Hindlimb muscle (tissue), 1 donor: ENCODE measurements at regions not wholly inside any gene's neighbourhood (a gene's known extent, or its start where the extent isn't known, plus 50 kb on each side); places are given as distances from the start of the nearest gene placed in this dataset.
"Not testable (repeated sequence)": the region's sequence is repeated elsewhere in the genome, so short reads cannot be mapped to it uniquely, and the experiment has no call there.

ENCODE experiments used
- DNase-seq: peaks from one replicate; pipeline ENCODE4 v3.0.0-alpha.2; 2013

DNA sequence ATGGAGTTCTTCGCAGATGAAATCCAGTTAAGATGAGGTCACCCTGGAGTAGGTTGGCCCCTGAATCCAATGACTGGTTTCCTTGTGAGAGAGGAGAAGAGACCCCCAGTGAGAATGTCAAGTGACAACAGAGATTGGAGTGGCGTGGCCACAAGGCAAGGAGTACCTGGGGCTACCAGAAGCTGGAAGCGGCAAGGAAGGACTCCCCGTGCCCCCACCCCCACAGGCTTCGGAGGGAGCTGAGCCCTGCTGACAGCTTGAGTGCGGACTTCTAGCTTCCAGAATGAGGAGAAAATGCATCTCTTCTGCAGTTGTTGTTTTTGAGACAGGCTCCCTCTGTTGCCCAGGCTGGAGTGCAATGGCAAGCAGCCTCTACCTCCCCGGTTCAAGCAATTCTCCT lies 78.0 kb upstream of the HPCAL1 start:
- DNase-seq, result no peak

DNA sequence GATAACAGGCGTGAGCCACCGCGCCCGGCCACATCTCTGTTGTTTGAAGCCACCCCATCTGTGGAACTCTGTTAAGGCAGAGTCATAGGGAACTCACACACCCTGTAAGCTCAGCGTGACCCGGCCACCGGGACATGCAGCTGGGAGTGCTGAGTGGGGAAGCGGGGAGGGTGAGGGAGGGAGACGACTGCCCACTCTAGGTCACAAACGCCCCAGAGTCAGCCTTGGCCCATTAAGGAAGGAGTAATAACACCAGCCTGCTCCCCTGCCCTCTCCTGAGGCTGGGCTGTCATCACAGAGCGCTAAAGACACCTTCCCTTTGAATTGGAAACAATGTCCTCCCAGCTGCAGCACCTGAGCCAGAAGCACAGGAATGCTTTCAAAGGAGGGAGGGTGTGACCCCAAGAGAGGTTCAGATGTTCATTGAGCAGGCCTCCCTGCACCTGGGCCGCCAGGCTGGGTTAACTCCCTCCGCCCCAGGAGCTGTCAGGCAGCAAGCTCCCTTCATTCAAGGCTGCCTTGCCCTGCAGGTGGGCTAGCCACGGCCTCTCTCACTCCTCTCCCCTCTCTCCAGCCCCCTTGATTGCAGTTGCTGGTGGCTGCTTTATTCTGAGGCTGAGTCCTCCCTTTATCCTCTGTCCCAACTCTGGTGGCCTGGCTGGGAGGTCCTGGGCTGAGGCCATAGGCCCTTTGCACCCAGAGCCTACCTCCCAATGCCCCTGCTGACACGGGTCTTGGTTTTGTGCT lies 77.2 kb upstream of the HPCAL1 start:
- peak; percentile 32 for DNase-seq

- DNase-seq, result peak; percentile 49
Observed at GRCh38 chr2:10226038-10226724, 76.5 kb upstream of the HPCAL1 start.

- no peak for DNase-seq
Observed at GRCh38 chr2:10228611-10229365, 73.9 kb upstream of the HPCAL1 start.

DNA sequence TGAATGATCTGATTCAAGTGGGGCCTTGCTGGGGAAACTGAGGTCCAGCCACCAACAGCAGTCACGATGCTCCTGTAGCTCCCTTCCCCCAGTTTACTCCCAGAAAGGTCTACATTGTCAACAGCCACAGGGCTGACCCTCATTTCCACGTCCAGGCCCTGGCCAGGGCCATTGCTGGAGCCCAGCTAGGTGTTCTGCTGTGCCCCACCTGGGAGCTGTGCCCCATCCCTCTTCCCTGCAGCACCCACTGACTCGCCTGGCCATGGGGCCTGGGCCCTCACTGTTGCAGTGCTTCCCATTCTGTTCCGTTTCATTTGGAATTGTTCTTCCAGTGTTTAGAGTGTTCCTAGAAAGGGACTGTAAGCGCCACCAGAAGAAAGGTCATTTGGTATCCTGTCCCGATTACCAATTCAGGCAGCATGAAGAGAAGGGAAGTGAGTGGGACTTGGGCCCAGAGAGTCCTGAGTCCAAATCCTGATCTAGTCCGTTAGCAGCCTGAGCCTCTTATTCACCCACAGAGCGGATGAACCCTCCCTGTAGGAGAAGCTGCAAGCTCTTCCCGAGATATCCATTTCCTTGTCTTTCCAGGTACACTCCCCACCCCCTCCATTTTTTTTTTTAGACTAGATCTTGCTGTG lies 73.1 kb upstream of the HPCAL1 start:
- no peak for DNase-seq

DNA sequence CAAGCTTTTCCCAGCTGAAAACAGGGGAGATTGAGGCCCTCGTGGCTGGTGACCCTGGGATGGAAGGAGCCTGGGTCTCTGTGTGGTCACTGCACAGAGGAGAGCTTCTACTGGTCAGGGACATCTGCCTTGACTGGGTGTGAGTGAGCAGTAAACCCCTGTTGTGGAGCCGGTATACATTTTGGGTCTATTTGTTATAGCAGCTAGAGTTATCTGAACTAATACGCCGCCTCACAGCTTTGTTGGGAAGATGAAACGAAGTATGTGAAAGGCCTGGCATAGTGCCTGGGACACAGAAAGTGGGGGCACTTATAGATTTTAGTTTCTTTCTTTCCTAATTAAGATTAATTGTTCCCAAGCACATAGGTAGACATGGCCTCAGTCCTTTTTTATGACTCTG lies 72.2 kb upstream of the HPCAL1 start:
- DNase-seq, result no peak

DNA sequence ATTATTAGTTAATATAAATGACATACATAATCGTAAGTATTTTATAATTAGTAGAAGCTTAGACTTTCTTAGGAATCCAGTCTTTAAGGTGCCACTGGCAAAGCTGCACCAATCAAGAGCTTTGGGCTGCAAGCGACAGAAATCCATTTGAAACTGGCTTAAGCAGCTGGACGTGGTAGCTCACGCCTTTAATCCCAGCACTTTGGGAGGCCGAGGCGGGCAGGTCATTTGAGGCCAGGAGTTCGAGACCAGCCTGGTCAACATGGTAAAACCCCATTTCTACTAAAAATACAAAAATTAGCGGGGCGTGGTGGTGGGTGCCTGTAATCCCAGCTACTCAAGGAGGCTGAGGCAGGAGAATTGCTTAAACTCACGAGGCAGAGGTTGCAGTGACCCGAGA lies 71.8 kb upstream of the HPCAL1 start:
- not testable (repeated sequence) for DNase-seq

GRCh38 chr2:10231551-10232085 lies 71.1 kb upstream of the HPCAL1 start:
- DNase-seq, result no peak

DNA sequence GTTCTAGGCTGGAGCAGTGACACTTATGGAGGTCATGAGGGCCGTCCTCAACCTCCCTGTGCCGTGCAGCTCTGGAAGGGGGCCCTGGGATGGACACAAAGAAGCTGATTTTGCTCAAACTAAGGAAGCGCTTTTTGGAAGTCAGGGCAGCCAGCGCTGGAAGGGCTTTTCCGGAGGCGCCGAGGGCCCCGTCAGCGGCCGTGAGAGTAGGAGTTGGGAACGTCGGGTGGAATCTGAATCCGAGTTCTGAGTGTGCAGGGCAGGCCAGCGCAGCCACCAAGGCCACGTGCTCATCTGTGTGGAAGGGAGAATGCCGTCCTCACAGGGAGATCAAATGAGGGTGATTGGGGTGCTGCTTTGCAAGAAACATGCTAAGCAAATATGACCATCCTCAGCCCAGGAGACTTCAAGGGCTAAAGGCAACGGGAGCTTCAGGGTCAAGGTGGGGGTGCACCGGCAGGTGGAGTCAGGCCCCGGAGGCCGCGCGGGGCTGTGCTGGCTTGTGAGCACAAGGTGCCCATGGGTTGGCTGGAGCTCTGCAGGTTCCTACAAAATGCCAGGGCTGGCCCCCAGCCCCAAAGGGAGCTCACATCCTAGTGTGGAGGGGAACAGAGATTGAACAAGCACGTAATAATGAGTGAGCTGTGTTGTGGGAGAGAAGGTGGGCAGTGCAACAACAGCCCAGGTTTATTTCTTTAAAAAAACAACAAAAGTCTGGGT lies 70.4 kb upstream of the HPCAL1 start:
- DNase-seq, result no peak

DNA sequence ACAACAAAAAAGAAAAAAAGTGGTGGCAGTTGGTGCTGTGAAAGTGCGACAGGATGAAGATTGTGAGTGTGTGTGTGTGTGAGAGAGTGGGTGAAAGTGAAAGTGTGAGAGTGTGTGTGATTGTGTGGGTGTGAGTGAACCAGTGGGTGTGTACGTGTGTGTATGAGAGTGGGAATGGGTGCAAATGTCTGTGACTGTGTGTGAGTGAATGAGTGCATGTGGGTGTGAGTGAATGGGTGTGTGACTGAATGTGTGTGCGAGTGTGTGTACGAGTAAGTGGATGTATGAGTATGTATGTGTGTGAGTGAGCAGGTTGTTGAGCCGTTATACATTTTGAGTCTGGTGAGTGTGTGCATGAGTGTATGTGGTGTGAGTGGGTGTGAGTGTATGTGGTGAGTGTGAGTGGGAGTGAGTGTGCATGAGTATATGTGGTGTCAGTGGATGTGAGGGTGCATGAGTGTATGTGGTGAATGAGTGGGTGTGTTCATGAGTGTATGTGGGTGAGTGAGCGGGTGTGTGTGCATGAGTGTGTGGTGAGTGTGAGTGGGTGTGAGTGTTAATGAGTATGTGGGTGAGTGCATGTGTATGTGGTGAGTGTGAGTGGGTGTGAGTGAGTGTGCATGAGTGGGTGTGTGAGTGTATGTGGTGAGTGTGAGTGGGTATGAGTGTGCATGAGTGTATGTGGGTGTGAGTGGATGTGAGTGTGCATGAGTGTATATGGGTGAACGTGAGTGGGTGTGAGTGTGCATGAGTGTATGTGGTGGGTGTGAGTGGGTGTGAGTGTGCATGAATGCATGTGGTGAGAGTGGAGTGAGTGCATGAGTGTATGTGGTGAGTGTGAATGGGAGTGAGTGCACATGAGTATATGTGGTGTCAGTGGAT lies 69.3 kb upstream of the HPCAL1 start:
- no peak for DNase-seq

- no peak for DNase-seq
Observed at GRCh38 chr2:10234013-10234306, 68.7 kb upstream of the HPCAL1 start.

GRCh38 chr2:10234409-10235094 lies 68.2 kb upstream of the HPCAL1 start:
- DNase-seq, result no peak

DNA sequence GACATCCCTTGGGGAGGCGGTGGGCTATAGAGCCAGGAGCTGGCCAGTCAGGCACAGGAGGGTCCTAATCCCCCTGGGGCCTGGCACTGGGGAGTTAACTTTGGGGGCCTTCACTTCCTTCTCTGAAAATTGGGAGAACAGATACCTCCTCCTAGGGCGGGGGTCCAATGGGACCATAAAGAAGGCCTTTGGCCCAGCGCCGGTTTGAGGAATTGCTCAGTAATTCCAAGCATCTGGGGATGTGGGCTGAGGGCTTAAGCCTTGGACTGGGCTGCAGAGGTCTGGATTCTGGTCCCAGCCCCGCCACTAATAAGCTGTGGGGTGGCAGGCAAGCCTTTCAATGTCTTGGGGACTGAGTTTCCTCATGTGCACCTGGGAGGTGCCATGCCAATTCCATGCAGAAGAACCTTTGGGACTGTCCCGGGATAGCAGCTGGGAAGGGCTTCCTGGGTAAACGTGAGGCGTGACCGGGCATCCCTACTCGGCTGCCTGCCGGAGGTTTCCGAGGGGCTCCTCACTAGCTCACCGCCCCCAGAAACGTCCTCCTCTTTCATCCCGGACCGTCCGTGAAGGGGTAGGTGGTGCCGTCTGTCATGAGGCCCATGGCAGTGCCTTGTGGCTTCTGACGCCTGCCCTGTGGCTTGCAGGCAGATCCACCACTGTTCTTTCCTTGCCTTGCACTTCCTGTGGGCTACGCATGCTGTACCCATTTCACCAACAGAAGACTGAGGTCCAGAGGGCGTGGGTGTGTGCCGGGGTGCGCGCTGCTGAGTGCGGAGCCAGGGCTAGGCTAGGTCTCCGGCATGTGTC lies 67.4 kb upstream of the HPCAL1 start:
- DNase-seq, result no peak

- DNase-seq, result no peak
Observed at GRCh38 chr2:10235909-10236550, 66.7 kb upstream of the HPCAL1 start.

DNA sequence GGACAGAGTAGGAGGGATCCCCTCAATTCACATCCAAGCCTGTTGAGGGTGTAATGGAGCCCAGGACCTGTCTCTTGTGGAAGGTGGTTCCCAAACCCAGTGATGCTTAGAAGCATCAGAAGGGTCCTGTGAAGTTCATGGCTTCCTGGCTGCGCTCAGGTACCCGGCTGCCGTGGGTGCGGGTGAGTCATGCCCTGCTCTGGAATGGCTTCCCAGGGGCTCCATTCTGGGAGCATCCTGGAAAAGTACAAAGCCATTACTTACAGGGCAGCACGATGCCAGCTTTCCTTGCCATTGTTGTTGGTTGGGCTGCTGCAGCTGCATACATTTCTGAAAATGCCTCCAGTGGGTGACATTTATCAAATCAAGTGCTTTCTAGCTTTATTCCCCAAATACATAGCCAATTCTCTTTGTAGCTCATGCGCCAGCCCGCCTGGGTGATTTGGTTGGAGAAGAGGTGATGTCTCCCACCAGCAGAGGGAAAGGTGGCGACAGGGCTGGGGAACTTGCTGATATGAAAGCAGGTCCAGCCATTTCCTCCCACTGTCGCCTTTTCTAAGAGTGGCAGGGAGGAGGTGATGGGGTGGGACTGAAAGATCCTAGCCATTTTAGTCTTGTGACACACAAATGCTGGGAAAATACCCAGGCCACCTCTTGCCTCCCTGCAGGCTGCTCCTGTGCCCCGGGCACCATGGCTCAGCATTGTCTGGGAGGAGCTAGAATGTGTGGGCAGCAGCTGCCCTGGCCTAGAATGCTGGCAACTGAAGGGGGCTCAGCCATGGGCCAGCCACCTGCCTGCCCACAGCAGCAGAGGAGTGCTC lies 65.9 kb upstream of the HPCAL1 start:
- DNase-seq, result no peak

DNA sequence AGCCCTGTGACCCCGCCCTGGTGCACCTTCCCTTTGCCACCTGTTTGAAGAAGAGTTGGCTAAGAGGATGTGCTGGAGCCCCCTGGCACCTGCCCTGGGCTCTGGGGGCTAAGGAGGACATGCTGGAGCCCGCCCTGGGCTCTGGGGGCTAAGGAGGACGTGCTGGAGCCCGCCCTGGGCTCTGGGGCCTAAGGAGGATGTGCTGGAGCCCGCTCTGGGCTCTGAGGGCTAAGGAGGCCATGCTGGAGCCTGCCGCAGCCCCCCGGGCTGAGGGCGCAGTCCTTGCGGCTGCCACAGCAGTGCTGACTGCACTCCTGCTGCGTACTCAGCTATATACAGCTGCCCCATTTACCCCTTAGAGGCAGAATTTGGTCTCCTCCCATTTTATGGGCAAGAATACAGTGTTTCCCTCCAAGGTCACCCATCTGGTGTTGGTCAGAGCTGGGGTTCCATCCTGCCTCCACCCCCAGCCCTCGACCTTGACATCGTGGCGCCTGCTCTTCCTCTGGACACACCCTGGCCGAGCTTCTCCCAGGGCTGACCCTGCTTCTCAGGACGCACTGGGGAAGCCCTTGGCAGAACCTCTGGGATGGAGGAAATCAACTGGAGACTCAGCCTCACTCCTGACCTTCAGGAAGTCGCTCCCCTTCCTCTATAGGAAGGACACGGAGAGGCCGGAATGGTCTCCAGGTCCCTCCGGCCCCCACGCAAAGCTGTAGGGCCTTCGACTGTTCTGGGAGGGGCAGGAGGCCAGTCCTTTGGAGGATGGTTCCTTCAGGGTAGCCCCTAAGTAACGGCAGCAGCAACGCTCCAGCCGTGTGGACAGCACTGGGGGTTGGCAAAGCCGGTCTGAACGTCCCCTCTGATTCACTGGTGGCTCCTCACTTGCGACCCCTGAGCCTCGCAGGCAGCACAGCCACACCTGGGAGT lies 65.0 kb upstream of the HPCAL1 start:
- DNase-seq, result no peak

GRCh38 chr2:10238396-10238795 lies 64.3 kb upstream of the HPCAL1 start:
- DNase-seq, result no peak
